Osteocyte (in vitro differentiated cells): ENCODE measurements at regions not wholly inside any gene's neighbourhood (a gene's known extent, or its start where the extent isn't known, plus 50 kb on each side); places are given as distances from the start of the nearest gene placed in this dataset.

Experiments used
- DNase-seq: peaks from one replicate; pipeline ENCODE4 v3.0.0; 2021; ENCODE audit warnings: mixed read lengths; ENCODE audit not compliant: unreplicated experiment; ENCODE audit errors: extremely low spot score
- H3K27ac Mint-ChIP-seq: one replicate; pipeline ENCODE4 v1.8.0; 2021; ENCODE audit warnings: mild to moderate bottlenecking, mixed read lengths; ENCODE audit not compliant: unreplicated experiment
- H3K27me3 Mint-ChIP-seq: one replicate; pipeline ENCODE4 v1.8.0; 2021; ENCODE audit warnings: mixed read lengths; ENCODE audit not compliant: unreplicated experiment
- H3K36me3 Mint-ChIP-seq: one replicate; pipeline ENCODE4 v1.8.0; 2021; ENCODE audit warnings: mixed read lengths; ENCODE audit not compliant: unreplicated experiment
- H3K4me1 Mint-ChIP-seq: one replicate; pipeline ENCODE4 v1.8.0; 2021; ENCODE audit warnings: mixed read lengths; ENCODE audit not compliant: unreplicated experiment
- H3K4me3 Mint-ChIP-seq: one replicate; pipeline ENCODE4 v1.8.0; 2021; ENCODE audit warnings: mild to moderate bottlenecking, moderate library complexity, mixed read lengths; ENCODE audit not compliant: unreplicated experiment
- H3K9me3 Mint-ChIP-seq: one replicate; pipeline ENCODE4 v1.8.0; 2021; ENCODE audit warnings: mixed read lengths; ENCODE audit not compliant: unreplicated experiment
- TF ChIP-seq, protein P1 (sequence below): fragments of 200-600 bp; sonication (generic); IDR thresholded peaks from 2 replicates; pipeline ENCODE4 v1.5.0; 2021; ENCODE audit warnings: antibody characterized with exemption, mild to moderate bottlenecking, moderate library complexity

GRCh38 chr11:69393865-69394233 lies 87.6 kb upstream of the LINC01488 start:
- no peak for DNase-seq
- Mint-ChIP-seq H3K4me1 (peaks cover 11% of the 10 kb centered on the region), H3K27ac (no peak overlapping the region), H3K4me3 (no peak overlapping the region), H3K9me3 (peaks cover 4% of the 10 kb centered on the region), H3K36me3 (no peaks in the 10 kb centered on the region), H3K27me3 (peaks cover 3% of the 10 kb centered on the region)
- TF ChIP-seq, protein P1, sequence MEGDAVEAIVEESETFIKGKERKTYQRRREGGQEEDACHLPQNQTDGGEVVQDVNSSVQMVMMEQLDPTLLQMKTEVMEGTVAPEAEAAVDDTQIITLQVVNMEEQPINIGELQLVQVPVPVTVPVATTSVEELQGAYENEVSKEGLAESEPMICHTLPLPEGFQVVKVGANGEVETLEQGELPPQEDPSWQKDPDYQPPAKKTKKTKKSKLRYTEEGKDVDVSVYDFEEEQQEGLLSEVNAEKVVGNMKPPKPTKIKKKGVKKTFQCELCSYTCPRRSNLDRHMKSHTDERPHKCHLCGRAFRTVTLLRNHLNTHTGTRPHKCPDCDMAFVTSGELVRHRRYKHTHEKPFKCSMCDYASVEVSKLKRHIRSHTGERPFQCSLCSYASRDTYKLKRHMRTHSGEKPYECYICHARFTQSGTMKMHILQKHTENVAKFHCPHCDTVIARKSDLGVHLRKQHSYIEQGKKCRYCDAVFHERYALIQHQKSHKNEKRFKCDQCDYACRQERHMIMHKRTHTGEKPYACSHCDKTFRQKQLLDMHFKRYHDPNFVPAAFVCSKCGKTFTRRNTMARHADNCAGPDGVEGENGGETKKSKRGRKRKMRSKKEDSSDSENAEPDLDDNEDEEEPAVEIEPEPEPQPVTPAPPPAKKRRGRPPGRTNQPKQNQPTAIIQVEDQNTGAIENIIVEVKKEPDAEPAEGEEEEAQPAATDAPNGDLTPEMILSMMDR, result no peak

DNA sequence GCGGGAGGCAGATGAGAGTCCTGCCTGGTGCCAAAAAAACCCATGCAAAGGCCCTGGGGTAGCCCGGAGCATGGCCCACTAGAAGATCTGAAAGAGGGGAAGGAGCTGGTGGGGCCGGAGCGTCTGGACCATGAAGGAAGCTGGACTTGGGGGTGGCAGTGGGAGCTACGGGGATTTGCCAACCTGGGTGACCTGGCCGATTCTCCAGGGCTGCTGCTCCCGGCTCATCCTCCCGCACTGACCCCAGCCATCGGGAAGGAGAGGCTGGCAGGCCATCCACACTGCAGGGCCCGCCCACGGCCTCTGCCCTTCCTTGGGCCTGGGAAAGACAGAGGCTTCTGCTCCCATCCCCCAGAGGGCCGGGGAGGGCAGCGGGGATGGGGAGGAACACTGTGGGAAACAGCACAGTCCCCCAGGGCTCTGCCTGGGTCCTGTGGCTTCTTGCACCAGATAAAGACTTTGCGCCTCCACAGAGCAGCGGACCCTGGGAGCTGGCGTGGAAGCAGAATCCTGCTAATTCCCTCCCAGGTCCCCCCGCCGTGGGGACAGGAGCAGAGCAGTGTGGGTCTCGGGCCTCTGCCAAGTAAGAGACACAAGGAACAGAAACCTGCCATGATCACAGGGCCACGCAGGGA lies 87.1 kb upstream of the LINC01488 start:
- H3K27ac Mint-ChIP-seq, result no peak overlapping the region
- H3K36me3 Mint-ChIP-seq, result no peaks in the 10 kb centered on the region
- H3K4me1 Mint-ChIP-seq, result peaks cover 16% of the 10 kb centered on the region
- H3K27me3 Mint-ChIP-seq, result peaks cover 3% of the 10 kb centered on the region
- DNase-seq, result no peak
- TF ChIP-seq, protein P1, result no peak
- H3K4me3 Mint-ChIP-seq, result no peak overlapping the region
- H3K9me3 Mint-ChIP-seq, result no peaks in the 10 kb centered on the region

GRCh38 chr11:69394869-69395246 lies 86.6 kb upstream of the LINC01488 start:
- H3K4me3 Mint-ChIP-seq, result no peak overlapping the region
- TF ChIP-seq, protein P1, result no peak
- H3K9me3 Mint-ChIP-seq, result no peaks in the 10 kb centered on the region
- H3K27me3 Mint-ChIP-seq, result peaks cover 3% of the 10 kb centered on the region
- H3K27ac Mint-ChIP-seq, result no peak overlapping the region
- peaks cover 19% of the 10 kb centered on the region for H3K4me1 Mint-ChIP-seq
- DNase-seq, result no peak
- no peaks in the 10 kb centered on the region for H3K36me3 Mint-ChIP-seq

GRCh38 chr11:69395287-69395686 lies 86.2 kb upstream of the LINC01488 start:
- H3K9me3 Mint-ChIP-seq, result no peaks in the 10 kb centered on the region
- H3K4me3 Mint-ChIP-seq, result no peak overlapping the region
- H3K4me1 Mint-ChIP-seq, result peaks cover 19% of the 10 kb centered on the region
- H3K27ac Mint-ChIP-seq, result no peak overlapping the region
- H3K27me3 Mint-ChIP-seq, result peaks cover 3% of the 10 kb centered on the region
- H3K36me3 Mint-ChIP-seq, result no peaks in the 10 kb centered on the region
- DNase-seq, result no peak
- TF ChIP-seq, protein P1, result no peak

- H3K27me3 Mint-ChIP-seq, result no peaks in the 10 kb centered on the region
- no peak for DNase-seq
These were observed 85.2 kb upstream of the LINC01488 start for GRCh38 chr11:69396051-69396947.

More at GRCh38 chr11:69396051-69396947, 85.2 kb upstream of the LINC01488 start:
- H3K4me3 Mint-ChIP-seq, result no peak overlapping the region
- no peaks in the 10 kb centered on the region for H3K9me3 Mint-ChIP-seq
- TF ChIP-seq, protein P1, result no peak
- H3K27ac Mint-ChIP-seq, result no peak overlapping the region
- H3K36me3 Mint-ChIP-seq, result no peaks in the 10 kb centered on the region
- peaks cover 19% of the 10 kb centered on the region for H3K4me1 Mint-ChIP-seq
